Hippocampal formation (tissue), 2 donors: ENCODE measurements at regions not wholly inside any gene's neighbourhood (a gene's known extent, or its start where the extent isn't known, plus 50 kb on each side); places are given as distances from the start of the nearest gene placed in this dataset.
"Not testable (repeated sequence)": the region's sequence is repeated elsewhere in the genome, so short reads cannot be mapped to it uniquely, and the experiment has no call there.

Experiments used
- DNase-seq, 2 donors: peaks; one replicate each; lab custom pipeline; 2025; lab: John Stamatoyannopoulos, UW

- no peak for DNase-seq
Measured at GRCh38 chr18:70422391-70422965, 133.6 kb downstream of the SOCS6 start.

- peak in 1 of 2 donors; percentile 19 for DNase-seq
Measured at GRCh38 chr18:70421471-70422390, 132.9 kb downstream of the SOCS6 start.

- no peak for DNase-seq
Measured at GRCh38 chr18:70420146-70420898, 131.5 kb downstream of the SOCS6 start.

- DNase-seq, result no peak
Measured at GRCh38 chr18:70419526-70419925, 130.7 kb downstream of the SOCS6 start.

GRCh38 chr18:70418546-70419311 lies 129.9 kb downstream of the SOCS6 start:
- DNase-seq, result no peak

GRCh38 chr18:70417847-70418246 lies 129.0 kb downstream of the SOCS6 start:
- no peak for DNase-seq

- no peak for DNase-seq
Measured at GRCh38 chr18:70416496-70416895, 127.7 kb downstream of the SOCS6 start.

- DNase-seq, result no peak
Measured at GRCh38 chr18:70415823-70416488, 127.1 kb downstream of the SOCS6 start.

- DNase-seq, result no peak
Measured at GRCh38 chr18:70414315-70414900, 125.6 kb downstream of the SOCS6 start.

- no peak for DNase-seq
Measured at GRCh38 chr18:70413455-70413854, 124.6 kb downstream of the SOCS6 start.

GRCh38 chr18:70411876-70412435 lies 123.1 kb downstream of the SOCS6 start:
- no peak for DNase-seq

GRCh38 chr18:70411307-70411706 lies 122.5 kb downstream of the SOCS6 start:
- no peak for DNase-seq

- no peak for DNase-seq
Measured at GRCh38 chr18:70405052-70405451, 116.2 kb downstream of the SOCS6 start.

- DNase-seq, result no peak
Measured at GRCh38 chr18:70400476-70400875, 111.6 kb downstream of the SOCS6 start.

GRCh38 chr18:70398076-70398475 lies 109.2 kb downstream of the SOCS6 start:
- DNase-seq, result no peak

GRCh38 chr18:70397259-70397925 lies 108.5 kb downstream of the SOCS6 start:
- no peak for DNase-seq

GRCh38 chr18:70395771-70396170 lies 106.9 kb downstream of the SOCS6 start:
- not testable (repeated sequence) for DNase-seq

GRCh38 chr18:70394672-70395071 lies 105.8 kb downstream of the SOCS6 start:
- DNase-seq, result no peak

GRCh38 chr18:70390371-70391090 lies 101.7 kb downstream of the SOCS6 start:
- DNase-seq, result no peak
